Astrocyte (in vitro differentiated cells and primary cell): ENCODE measurements at regions not wholly inside any gene's neighbourhood (a gene's known extent, or its start where the extent isn't known, plus 50 kb on each side); places are given as distances from the start of the nearest gene placed in this dataset.

Experiments
- CTCF ChIP-seq: IDR thresholded peaks from 2 replicates; pipeline ENCODE4 v1.5.1; 2011; ENCODE audit warnings: low read depth, mild to moderate bottlenecking, inconsistent platforms, low read length, moderate library complexity; ENCODE audit not compliant: insufficient read depth
- EZH2 ChIP-seq: IDR thresholded peaks from 2 replicates; pipeline ENCODE4 v1.6.1; 2012; ENCODE audit warnings: mild to moderate bottlenecking, low read length, inconsistent platforms; ENCODE audit not compliant: insufficient read depth

DNA sequence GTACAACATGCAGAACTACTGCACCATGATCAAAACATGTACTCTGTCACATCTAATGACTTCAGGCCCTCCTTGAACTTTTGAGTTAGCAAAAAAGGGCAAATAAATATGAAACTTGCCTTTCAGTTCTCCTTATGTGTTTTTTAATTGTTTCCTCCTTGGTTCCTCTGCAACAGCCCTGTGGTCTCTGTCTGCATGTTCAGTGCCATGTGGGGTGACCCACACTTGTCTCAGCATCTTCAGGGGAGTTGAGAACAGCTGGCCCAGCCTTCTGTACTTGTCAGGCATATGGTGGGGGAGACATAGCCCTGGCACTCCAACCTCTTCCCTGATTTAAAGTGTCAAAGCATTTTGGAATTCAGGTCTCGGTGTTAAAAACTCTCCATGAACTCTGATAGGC, 188.0 kb upstream of the PGRMC2 start:
- TF ChIP-seq CTCF: no peak
- no peak for TF ChIP-seq EZH2
